ELF-1 (cell line): ENCODE measurements at regions not wholly inside any gene's neighbourhood (a gene's known extent, or its start where the extent isn't known, plus 50 kb on each side); places are given as distances from the start of the nearest gene placed in this dataset.

Source experiments
- DNase-seq: peaks from one replicate; pipeline ENCODE4 v3.0.0-alpha.2; 2016; ENCODE audit warnings: low read depth, low spot score

DNA sequence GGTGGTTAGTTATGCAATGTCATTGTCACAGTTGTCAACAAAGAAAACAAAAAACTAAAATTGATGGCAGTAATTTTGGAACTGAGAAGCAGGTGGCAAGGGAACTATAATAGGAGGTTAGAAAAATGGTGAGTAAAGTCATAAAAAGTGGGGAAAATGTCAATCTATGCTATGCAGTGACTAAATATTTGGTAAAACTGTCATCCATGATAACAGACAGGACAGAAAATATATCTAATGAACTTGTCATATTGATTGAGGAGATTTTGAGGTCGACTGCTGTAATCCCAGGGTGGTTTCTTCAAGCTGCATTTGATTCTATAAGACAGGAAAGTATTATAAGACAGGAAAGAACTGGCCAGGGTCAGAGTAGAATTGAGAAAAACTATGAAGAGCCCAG is 998.4 kb downstream of the IGSF11 start:
- no peak for DNase-seq

DNA sequence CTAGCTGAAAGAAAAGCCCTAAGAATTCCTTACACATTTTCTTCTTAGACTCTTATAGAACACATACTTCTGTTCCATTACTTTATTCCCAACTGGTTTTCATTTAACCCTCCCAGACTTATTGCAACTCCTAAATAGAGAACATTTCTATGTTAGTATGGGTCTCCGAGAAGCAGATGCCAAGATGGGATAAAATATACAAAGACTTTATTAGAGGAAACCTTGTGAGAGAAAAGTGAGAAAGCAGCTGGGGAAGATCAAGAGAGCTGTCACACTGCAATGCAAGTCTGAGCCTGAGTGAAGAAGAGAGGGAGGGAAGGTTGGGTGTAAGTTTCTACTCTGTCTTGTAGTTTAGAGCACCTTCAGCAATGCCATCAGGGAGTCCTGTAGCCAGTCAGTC is 979.3 kb downstream of the IGSF11 start:
- no peak for DNase-seq

DNA sequence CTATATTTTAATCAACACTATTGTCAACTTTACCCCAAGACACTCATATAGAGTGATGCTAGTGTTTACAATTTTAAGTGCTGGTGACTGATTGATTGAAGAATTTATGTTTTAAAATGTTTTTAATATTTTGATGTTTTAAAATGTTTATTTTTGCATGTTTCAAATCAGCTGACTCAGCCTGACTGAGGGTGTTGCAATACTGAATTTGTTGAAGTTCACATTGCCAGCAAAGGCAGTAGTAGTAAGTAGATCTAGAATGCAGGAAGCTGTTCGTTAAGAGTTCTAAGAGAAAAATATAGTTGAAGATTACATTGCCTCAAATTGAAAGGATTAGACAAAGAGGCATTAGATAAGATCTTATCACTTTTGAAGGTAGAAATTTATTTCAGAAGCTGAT is 977.6 kb downstream of the IGSF11 start:
- no peak for DNase-seq

- DNase-seq, result no peak
Observed at GRCh38 chr3:118059096-118059495, 975.5 kb downstream of the IGSF11 start.

DNA sequence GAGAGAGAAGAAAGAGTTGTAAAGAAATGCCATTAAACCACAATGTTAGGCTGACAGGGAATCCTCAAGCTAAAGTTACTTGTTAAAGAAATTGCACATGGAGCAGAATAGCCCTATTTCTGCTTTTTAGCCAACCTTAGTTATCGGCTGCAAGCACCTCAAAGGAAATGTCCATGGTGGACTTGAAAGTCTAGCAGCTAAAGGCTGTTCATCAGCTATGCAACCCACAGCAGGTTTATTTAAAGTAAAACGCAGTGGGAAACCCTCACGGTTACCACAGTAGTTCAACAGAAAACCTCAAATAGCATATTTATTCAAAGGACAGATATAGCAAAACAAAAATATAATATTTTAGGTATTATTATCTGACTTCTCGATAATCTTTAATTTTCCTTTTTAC is 967.2 kb downstream of the IGSF11 start:
- DNase-seq, result no peak

- DNase-seq, result no peak
Observed at GRCh38 chr3:118075873-118076272, 958.8 kb downstream of the IGSF11 start.

DNA sequence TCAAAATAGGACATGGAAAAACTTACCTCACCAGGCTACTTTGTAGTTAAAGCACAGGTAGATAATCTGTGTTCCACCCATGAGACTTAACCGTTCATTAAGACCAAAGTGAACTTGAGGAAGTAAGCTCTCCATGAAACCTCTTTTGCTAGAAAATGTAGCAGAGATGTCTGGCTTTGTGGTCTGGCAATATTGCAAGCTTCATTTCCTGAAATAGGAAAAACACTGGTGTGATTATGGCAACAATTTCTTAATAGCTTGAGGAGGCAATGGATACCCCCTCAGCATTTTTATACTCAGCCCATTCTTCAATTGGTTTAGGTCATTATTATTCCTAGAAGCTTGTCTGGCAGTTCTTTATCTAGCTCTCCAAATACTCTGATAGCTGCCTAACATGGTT is 957.3 kb downstream of the IGSF11 start:
- DNase-seq, result no peak

GRCh38 chr3:118080889-118081288 is 953.8 kb downstream of the IGSF11 start:
- no peak for DNase-seq

DNA sequence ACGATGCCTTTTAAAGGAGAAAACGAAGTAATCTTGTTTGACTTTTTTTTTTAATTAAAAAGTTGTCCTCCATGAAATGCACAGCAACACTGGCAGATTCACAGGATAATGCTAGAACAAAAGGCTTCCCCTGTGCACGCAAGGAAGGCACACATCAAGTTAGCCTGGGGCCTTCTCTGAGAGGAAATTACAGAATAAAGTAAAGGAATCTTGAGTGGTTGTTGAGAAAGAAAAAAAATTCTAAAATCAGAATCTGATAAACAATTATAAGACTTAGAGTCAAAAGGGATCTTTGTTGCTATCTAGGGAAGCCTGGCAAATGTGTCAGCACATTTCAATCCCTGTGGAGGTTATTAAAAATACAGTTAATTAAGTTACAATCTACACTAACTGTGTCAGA is 946.0 kb downstream of the IGSF11 start:
- no peak for DNase-seq

DNA sequence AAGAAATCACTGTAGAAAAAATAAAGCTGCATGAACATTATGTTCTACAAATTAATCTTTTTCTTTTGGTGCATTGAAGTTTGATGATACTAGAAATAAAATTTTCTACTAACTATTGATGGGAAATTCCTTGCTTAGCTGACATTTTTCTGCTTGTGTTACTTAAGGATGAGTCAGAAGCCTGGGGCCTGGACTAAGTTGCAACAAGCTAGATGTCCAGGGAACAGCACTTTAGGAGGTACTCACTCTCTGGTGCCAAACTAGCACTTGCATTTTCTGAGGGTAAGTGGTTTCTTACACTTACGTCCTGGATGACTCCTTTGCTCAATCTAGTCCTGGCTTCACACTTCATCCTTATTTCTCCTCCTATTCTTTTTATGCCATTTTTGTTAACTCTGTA is 945.1 kb downstream of the IGSF11 start:
- no peak for DNase-seq

- no peak for DNase-seq
Observed at GRCh38 chr3:118097226-118097625, 937.4 kb downstream of the IGSF11 start.

- DNase-seq, result no peak
Observed at GRCh38 chr3:118097660-118098059, 937.0 kb downstream of the IGSF11 start.

DNA sequence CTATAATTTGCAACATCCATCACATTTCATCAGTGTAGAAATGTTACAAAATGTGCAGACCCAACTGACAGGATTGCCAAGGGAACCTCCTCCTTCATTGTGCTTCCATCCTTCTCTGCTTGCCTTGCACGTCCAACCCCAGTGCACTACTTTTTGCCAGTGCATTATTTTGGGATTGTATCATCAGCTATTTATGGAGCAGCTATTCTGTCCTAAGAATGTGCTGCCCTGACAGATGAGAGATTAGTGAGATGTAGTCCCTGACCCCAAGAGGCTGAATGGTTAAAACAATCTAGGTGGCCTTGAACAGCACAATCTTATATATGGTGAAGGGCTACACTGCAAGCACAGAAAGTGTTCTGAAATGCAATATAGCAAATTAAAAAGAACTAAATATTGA is 935.8 kb downstream of the IGSF11 start:
- no peak for DNase-seq

GRCh38 chr3:118101891-118102290 is 932.8 kb downstream of the IGSF11 start:
- no peak for DNase-seq

- DNase-seq, result no peak
Observed at GRCh38 chr3:118102737-118103136, 931.9 kb downstream of the IGSF11 start.

GRCh38 chr3:118108201-118108600 is 926.4 kb downstream of the IGSF11 start:
- no peak for DNase-seq

DNA sequence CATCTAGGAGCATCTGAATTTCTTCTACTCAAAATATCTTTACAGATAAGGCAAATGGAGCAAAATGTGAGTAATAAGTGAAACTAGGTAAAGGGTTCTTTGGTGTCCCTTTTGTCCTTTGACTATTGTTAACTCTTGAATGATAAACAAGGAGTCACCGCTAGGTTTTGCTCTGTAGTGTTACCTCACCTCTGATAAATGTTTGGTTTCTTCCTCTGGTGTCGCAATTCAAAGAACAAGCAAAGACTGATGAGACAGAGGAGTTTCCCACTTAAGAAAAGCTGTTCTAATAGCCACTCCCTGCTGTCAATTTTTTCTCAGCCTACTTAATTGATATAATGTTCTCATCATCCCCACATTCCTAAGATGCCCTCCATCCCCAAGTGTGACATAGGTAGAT is 925.9 kb downstream of the IGSF11 start:
- no peak for DNase-seq

DNA sequence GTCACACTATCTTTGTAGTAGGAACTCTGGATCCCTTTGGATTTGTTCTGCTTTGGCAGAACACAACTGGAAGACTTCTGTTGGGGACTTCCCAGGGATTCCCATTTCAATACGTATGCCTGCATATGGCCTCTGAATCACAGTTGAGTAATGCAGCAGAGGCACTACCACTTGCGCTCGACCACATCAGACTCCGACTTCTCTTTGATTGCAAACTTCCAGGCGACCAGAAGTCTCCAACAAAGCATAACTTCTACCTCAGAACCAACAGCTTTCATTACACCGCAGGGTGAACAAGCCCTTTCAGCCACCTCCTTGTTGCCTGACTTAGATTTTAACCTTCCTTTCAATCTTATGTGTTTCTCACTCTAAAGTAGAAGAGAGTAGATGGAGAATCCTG is 924.4 kb downstream of the IGSF11 start:
- no peak for DNase-seq

- DNase-seq, result no peak
Observed at GRCh38 chr3:118116991-118117390, 917.7 kb downstream of the IGSF11 start.

DNA sequence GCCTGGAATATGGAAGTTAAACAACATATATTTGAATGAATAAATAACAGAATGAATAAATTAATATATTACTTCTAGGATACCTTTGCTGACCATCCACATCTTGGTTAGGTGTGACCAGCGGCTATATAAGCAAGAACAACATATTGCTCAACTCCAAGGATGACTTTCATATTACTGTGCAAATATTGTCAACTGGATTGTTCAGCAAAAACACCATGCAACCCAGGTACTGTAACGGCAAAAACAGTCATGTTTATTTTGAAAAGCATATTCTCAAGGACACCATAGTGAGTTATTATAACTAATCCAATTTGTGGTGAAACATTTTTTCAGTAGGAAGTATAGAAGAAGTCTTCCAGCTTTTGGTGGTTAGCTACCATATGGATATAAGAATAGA is 907.9 kb downstream of the IGSF11 start:
- no peak for DNase-seq

DNA sequence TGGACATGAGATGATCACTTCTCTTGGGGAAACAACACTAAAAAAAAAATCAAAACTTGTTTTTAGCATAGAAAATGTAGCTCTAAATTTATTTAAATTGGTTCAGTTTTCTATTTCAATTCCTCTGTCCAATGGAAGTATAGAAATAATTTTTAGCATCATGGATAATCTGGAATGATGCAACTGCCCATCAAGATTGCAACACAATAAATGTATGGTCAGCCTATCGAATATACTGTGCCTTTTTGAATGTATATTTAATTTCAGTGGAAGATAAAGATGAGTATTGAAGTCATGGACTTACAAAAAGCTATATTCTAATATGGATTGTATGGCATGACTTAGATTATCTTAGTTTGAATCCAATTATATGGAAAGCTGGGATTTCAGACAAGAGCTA is 906.7 kb downstream of the IGSF11 start:
- no peak for DNase-seq

DNA sequence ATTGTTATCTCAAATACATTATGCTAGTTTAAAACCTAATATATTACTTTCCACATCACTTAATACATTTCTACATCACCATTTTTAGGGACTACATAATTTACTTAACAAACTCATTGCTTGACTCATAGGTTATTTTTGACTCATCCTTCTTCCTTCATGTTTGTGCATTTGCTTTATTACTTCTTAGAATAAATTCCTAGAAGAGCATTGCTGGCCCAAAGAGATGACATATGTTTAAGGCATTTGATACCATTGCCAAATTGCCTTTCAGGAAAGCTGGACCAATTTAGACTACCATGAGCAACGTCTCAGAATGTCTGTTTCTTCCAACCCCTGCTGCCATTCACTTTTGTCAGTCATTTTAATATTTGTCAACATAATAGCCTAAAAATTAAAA is 905.8 kb downstream of the IGSF11 start:
- DNase-seq, result no peak

DNA sequence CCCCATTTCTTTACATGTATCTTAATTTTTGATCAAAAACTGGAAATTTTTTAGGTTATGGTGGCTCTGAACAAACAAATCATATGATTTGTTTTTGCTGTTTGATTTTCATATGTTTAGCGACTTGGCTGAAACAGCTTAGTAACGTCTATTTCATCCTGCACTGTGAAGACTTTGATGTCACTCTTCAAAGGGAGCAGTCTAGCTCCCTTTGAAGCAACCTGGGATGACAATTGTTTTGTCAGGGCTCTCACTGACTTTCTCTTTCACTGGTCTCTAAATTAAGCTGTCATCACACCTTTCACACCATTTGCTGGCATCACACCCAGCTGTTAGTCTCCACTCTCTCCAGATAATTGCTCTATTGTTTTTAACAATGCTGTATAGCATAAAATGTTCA is 896.9 kb downstream of the IGSF11 start:
- no peak for DNase-seq

GRCh38 chr3:118144919-118145318 is 889.7 kb downstream of the IGSF11 start:
- peak; percentile 50 for DNase-seq
